HG02759 (cell line): ENCODE measurements at regions not wholly inside any gene's neighbourhood (a gene's known extent, or its start where the extent isn't known, plus 50 kb on each side); places are given as distances from the start of the nearest gene placed in this dataset.
"Not testable (repeated sequence)": the region's sequence is repeated elsewhere in the genome, so short reads cannot be mapped to it uniquely, and the experiment has no call there.

Source experiments
- ATAC-seq: cut with Tn5 transposase; IDR thresholded peaks from one replicate; pipeline ENCODE4 v1.9.1; 2021; ENCODE audit warnings: mild to moderate bottlenecking, moderate library complexity; ENCODE audit not compliant: unreplicated experiment

- ATAC-seq = no peak
These were observed 342.4 kb downstream of the INSIG2 start for GRCh38 chr2:118430510-118431164.

DNA sequence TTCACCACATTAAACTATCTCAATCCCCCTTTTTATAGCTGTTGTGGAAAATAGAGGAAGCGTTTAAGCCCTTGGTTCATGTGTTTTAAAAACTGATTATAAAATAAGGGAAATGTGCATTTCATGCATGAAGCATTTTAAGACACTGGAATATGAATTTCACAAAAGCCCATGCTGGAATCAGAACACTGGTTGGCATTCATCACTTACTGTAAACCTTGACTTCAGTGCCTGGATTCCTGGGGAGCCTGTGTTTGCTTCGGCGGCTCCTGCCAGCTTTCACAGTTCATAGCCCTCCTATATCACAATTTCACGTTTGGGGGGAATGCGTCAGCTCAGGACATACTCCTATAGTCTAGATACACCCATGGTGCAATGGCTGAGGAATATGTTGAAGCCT lies 336.9 kb downstream of the INSIG2 start:
- no peak for ATAC-seq

DNA sequence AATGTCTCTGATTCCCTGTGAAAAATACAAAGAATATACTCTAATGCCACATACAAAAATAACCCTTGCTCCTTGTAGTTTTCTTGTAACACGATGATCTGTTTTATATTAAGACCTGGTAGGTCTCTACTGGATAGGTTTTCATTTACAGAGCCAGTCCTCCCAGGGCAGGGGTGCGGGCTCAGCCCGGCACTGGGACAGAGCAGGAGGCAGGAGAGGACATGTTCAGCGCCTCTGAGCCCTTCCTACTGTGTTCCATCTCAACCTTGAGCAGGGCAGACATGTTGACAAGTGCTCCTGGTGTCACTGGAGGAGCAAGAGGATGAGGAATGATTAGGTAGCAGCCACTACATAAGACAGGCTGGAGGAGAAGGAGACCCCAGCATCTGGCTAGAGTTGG lies 335.5 kb downstream of the INSIG2 start:
- ATAC-seq = no peak

- no peak for ATAC-seq
These were observed 333.4 kb downstream of the INSIG2 start for GRCh38 chr2:118421648-118422047.

- no peak for ATAC-seq
These were observed 329.3 kb downstream of the INSIG2 start for GRCh38 chr2:118417406-118418120.

DNA sequence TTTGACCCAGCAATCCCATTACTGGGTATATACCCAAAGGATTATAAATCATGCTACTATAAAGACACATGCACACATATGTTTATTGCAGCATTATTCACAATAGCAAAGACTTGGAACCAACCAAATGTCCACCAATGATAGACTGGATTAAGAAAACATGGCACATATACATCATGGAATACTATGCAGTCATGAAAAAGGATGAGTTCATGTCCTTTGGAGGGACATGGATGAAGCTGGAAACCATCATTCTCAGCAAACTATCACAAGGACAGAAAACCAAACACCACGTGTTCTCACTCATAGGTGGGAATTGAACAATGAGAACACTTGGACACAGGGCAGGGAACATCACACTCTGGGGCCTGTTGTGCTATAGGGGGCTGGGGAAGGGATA lies 326.9 kb downstream of the INSIG2 start:
- not testable (repeated sequence) for ATAC-seq

DNA sequence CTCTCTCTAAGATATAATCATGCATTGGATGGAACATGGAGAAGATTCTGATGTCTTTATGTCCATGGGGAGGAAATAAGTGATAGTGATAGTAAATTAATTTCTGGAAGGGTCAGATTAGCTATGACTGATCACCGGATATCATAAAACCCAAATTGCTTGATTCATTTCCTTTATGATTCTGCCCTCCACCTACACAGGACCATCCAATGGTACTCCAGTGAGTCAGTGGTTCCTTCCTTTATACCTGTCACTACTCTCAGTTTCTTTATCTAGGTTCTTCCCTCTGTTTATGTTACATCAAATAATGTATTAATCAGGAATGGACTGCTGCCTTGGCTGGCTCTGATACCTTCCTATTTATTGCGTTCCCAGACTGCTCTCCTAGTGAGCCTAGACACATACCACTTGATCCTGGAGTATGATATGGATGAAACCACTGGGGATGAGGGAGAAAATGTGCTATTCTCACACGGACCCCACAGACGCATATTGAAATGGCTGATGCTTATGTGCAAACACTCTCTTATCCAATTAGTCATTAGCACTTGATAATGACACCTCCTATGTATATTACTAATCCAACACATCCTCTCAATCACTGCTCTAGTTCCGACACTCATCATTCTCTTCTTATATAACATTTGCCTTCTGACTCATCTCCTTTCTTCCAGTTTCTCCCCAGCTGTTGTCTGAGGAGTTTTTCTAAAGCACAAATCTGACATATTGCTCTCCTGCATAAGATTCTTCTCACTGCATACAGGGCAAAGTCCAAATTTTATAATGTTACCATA lies 315.6 kb downstream of the INSIG2 start:
- no peak for ATAC-seq

DNA sequence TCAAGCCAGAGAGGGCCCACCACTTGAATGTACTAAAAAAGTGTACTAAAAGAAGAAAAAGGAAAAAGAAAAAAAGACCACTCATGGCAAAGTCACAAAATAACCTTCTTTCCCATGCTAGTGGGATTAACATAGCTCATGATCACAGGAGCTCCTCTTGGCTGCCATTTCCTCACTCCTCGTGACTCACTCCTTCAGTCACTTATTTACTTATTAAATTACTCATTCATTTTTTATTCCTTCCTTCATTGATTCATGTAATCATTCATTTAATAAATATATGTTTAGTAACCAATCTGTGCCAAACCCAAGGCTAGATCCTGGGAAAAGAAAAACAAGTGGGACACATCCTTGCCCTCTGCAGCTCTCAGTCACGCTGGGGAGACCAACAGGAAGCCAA lies 300.5 kb downstream of the INSIG2 start:
- ATAC-seq = no peak

- no peak for ATAC-seq
These were observed 299.2 kb downstream of the INSIG2 start for GRCh38 chr2:118387509-118387908.

DNA sequence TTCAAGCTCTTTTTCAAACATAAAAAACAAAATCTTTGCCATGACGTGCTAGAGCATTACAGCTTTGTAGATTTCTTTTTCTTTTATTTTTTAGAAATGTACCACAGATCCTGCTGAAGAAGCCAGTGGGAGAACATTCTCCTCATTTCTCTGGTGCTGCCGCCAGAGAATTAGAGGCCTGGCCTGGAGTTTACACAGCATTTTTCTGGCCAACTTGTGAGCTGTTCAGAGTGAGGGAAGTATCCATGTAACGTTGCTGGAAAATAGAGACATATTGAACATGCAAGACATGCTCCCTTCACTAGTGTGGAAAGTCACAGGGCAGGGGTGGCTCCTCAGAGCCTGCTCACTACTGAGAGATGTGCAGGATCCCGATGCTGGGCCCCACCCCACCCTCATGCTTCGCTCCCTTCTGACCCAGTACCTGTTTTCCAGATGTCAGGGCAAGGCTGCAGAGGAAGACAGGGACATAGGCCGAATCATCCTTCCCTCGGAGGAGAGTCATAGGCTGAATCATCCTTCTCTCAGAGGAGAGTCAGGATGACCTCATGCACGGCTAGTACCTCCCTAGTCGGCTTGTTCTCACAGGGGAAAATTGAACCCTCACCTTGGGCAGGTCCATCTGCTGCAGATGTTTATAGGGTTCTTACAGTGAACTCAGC lies 298.5 kb downstream of the INSIG2 start:
- ATAC-seq = no peak

- ATAC-seq = no peak
These were observed 292.8 kb downstream of the INSIG2 start for GRCh38 chr2:118380915-118381653.

DNA sequence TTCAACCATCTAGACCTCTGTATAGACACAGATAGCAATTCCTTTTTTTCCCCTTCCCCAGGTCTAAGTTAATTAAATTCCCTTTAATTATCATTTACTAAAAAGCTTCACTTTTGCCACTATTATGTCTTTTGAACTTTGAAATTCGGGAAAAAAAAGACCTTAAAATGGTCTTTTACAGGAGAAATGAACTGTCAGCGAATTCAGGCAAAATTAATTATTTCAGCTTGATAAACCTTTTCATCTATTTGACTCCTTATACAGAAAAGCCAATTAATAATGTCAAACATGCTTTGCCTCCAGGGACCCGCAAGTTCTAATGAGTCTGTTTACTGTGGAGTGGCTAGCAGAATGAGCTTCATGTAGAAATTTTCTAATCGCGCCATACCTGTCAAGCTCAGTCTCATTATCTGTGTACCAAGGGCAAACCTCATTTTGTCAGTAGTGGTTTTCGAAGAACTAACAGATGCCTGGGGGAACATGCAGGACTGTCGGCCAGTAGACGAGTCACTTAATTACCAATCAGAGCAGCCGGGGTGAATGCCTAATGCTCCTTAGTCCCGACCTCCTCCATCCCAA lies 287.7 kb downstream of the INSIG2 start:
- ATAC-seq = no peak

GRCh38 chr2:118374974-118375755 lies 286.9 kb downstream of the INSIG2 start:
- ATAC-seq = no peak

DNA sequence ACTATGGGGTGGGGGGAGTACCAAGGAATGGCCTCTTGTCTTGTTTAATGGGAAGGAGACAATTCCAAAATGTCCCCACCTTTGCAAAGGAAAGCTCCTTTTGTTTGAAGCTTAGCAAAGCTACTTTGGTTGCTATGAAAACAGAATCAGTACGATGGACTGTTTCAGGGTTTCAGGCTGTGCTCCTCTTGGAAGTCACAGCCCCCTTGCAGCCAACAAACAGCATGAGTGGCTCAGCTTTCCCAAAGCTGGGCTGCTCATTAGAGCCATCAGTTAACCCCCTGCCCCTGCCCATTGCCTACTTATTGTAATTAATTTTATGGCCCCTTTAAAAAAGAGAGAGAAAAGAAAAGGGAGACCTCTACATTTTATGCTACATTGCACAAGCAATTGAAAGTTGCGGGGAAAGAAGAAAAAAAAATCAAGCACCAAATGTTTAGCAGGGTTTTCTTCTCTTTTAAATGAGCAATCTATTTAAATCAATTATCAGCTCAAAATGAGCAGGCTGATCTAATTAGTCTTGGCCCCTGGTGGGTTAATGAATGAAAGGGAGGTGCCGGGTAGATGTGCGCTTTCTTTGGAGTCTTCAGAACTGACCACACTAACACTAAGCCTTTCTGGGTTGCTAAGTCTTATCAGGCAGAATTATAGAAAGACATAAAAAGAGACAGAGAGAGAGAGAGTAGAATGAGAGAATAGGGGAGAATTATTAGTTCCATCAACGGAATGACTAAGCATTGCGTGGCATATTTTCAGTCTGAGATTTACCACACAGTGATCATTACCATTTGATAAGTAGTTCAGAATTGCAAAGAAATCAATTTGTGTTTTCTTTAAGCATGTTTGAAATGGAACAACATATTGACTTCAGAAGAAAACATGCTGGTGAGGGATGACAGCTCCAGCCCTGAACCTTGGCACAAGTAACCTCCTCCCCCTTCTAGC lies 284.9 kb downstream of the INSIG2 start:
- ATAC-seq = no peak

GRCh38 chr2:118371515-118371914 lies 283.2 kb downstream of the INSIG2 start:
- peak; percentile 45 for ATAC-seq

DNA sequence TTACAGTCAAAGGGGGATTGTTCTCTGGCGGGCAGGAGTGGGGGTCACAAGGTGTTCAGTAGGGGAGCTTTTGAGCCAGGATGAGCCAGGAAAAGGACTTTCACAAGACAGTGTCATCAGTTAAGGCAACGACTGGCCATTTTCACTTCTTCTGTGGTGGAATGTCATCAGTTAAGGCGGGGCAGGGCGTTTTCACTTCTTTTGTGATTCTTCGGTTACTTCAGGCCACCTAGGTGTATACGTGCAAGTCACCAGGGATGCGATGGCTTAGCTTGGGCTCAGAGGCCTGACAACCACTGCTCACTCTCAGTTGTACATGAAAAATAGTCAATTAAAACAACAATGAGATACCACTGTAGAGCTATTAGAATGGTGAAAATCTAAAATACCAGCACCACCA lies 281.2 kb downstream of the INSIG2 start:
- not testable (repeated sequence) for ATAC-seq

- no peak for ATAC-seq
These were observed 275.3 kb downstream of the INSIG2 start for GRCh38 chr2:118363604-118364003.

- ATAC-seq = no peak
These were observed 267.8 kb downstream of the INSIG2 start for GRCh38 chr2:118356051-118356450.
